Esophagus squamous epithelium (tissue), 5 donors: ENCODE measurements at regions not wholly inside any gene's neighbourhood (a gene's known extent, or its start where the extent isn't known, plus 50 kb on each side); places are given as distances from the start of the nearest gene placed in this dataset.

ENCODE experiments used
- DNase-seq: peaks from one replicate; lab custom pipeline; 2025; lab: John Stamatoyannopoulos, UW
- H3K27ac ChIP-seq, 4 donors: fragments of 200-600 bp; sonication (generic); one replicate each; pipeline ENCODE4 v1.5.1; 2016 to 2019; ENCODE audit warnings: mild to moderate bottlenecking in 1 of 4
- H3K27me3 ChIP-seq, 4 donors: fragments of 200-600 bp; sonication (generic); 1 replicate in 3 of 4; 2 replicates in 1 of 4; pipeline versions ENCODE4 v1.5.1 to v1.6.0; 2017 to 2021; ENCODE audit warnings: antibody characterized with exemption in 1 of 4
- H3K36me3 ChIP-seq, 3 donors: fragments of 200-600 bp; sonication (generic); one replicate each; pipeline ENCODE4 v1.5.1; 2016 to 2019
- H3K4me1 ChIP-seq, 3 donors: fragments of 200-600 bp; sonication (generic); one replicate each; pipeline ENCODE4 v1.5.1; 2017 to 2019
- H3K4me3 ChIP-seq, 4 donors: fragments of 200-600 bp; sonication (generic); 1 replicate in 3 of 4; 2 replicates in 1 of 4; pipeline ENCODE4 v1.5.1; 2016 to 2019; ENCODE audit warnings: mild to moderate bottlenecking in 2 of 4, moderate library complexity in 1 of 4
- H3K9me3 ChIP-seq, 3 donors: fragments of 200-600 bp; sonication (generic); one replicate each; pipeline ENCODE4 v1.5.1; 2016 to 2019
- POLR2A ChIP-seq, 4 donors: fragments of 450-650 bp; IDR thresholded peaks; one replicate each; pipeline ENCODE4 v1.6.1; 2017; ENCODE audit warnings: antibody characterized with exemption in 4 of 4, mild to moderate bottlenecking in 4 of 4, moderate library complexity in 3 of 4
- WGBS, 2 donors: methylation state at CpG; one replicate each; pipeline ENCODE4 v1.1.5; 2018; 5-methylcytosine and 5-hydroxymethylcytosine counted together
- intact Hi-C: fragments of 100-400 bp; cut with DNase I; formaldehyde crosslinking; loops from one replicate; pipeline ENCODE4 v1.15.0; 2022
- TF ChIP-seq, protein P1 (sequence below), 6 experiments: fragments of 450-650 bp in 4 of 6; fragments of 200-600 bp in 2 of 6; sonication (generic) in 2 of 6; IDR thresholded peaks; one replicate each; pipeline ENCODE4 v1.5.1; 2016 to 2019; ENCODE audit warnings: antibody characterized with exemption in 6 of 6, mild to moderate bottlenecking in 4 of 6, moderate library complexity in 4 of 6
- donor health status: DM: yes; HTN: yes; CAD: no.

DNA sequence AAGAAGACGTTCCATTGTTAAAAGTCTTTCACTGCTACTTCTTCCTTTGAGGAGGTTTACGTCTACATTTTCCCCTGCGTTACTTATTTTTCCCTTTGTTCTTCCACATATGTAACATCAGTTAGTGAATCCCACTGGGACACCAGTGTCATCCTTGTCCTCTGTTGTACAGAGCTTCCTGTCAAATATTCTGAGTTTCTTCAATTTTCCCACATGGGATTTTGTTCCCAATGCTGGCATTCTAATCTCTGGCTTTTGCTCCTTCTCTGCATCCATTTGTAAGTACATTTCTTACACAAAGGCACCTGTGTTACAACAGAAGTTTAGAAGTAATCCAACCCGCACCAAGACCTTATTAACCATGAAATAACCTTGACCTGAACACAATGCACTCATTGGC is 627.4 kb upstream of the PFKP start:
- TF ChIP-seq POLR2A (IDR thresholded peaks at IDR 0.05): no peak
- no peaks in the 10 kb centered on the region for H3K9me3 ChIP-seq
- H3K27ac ChIP-seq: no peak overlapping the region
- no peaks in the 10 kb centered on the region for H3K4me1 ChIP-seq
- WGBS, 2 donors: 77 to 93% methylated on average over 3 to 4 of the region's 4 CpGs
- H3K27me3 ChIP-seq: no peaks in the 10 kb centered on the region
- H3K4me3 ChIP-seq: no peak overlapping the region
- intact Hi-C loops: no loop called here
- H3K36me3 ChIP-seq: no peaks in the 10 kb centered on the region
- DNase-seq: no peak

DNA sequence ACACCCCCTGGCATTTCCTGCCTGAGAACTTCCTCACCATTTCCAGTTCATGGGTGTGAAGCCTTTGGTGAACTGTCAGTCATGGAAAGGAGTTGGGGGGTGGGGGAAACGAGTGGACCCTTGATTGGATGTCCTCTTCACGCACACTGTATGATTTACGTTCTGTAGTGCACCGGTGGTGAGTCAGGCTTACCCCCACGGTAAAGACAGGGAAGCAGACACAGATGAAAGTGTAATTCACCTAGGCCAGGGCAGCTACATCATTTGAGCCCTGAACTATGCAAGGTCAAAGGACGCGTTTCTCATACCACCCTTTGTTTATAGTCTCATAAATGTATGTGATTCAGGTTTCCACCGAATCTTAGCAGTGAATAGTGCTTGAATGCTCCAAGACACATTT is 628.3 kb upstream of the PFKP start:
- Histone ChIP-seq H3K4me1 (no peaks in the 10 kb centered on the region), H3K9me3 (no peaks in the 10 kb centered on the region)

DNA sequence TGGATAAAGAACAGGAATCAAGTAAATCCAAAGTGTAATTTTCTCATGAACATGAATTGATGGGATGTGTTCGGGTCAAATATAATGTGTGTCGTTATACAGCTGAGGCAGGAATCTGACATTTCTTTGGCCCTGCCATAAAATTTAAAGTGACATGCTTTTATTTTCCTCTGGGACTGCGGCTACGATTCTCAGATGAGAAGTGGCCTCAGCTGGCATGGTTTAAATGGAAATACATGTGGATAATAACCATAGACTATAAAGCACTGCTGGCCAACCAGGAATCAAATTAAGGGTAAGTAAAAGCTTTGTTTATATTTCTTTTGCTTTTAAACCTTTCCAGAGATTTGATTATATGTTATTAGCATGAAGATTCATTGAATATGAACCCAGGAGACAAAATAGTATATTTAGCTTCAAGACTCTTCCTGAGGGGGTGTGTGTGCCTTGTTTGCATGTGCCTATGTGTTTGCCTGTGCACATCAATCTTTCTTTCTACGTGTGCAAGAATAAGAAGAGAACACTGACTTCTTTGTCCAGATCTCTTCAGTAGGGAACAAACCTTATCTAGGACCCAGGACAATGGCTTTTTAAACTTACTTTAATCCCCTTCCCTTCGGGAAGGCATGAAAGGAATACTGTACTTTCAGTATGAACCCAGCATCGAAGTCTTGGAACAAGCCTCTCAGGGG is 629.0 kb upstream of the PFKP start:
- Histone ChIP-seq H3K4me3 (no peak overlapping the region), H3K9me3 (no peaks in the 10 kb centered on the region), H3K36me3 (no peaks in the 10 kb centered on the region), H3K4me1 (no peaks in the 10 kb centered on the region), H3K27ac (no peak overlapping the region), H3K27me3 (no peaks in the 10 kb centered on the region)
- WGBS, 2 donors: 52 to 59% methylated on average over 7 of the region's 7 CpGs
- no peak for TF ChIP-seq POLR2A (IDR thresholded peaks at IDR 0.05)
- TF ChIP-seq, protein P1, sequence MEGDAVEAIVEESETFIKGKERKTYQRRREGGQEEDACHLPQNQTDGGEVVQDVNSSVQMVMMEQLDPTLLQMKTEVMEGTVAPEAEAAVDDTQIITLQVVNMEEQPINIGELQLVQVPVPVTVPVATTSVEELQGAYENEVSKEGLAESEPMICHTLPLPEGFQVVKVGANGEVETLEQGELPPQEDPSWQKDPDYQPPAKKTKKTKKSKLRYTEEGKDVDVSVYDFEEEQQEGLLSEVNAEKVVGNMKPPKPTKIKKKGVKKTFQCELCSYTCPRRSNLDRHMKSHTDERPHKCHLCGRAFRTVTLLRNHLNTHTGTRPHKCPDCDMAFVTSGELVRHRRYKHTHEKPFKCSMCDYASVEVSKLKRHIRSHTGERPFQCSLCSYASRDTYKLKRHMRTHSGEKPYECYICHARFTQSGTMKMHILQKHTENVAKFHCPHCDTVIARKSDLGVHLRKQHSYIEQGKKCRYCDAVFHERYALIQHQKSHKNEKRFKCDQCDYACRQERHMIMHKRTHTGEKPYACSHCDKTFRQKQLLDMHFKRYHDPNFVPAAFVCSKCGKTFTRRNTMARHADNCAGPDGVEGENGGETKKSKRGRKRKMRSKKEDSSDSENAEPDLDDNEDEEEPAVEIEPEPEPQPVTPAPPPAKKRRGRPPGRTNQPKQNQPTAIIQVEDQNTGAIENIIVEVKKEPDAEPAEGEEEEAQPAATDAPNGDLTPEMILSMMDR (IDR thresholded peaks at IDR 0.05): no peak
- intact Hi-C loops: no loop called here
- DNase-seq: no peak

More for the DNA sequence above, 628.3 kb upstream of the PFKP start:
- no peaks in the 10 kb centered on the region for H3K27me3 ChIP-seq
- WGBS, 2 donors: 58 to 69% methylated on average over 8 of the region's 8 CpGs
- no peak overlapping the region for H3K27ac ChIP-seq
- no peak overlapping the region for H3K4me3 ChIP-seq
- TF ChIP-seq POLR2A (IDR thresholded peaks at IDR 0.05): no peak
- TF ChIP-seq, protein P1 (IDR thresholded peaks at IDR 0.05): no peak
- intact Hi-C loops: no loop called here
- no peaks in the 10 kb centered on the region for H3K36me3 ChIP-seq
- no peak for DNase-seq

DNA sequence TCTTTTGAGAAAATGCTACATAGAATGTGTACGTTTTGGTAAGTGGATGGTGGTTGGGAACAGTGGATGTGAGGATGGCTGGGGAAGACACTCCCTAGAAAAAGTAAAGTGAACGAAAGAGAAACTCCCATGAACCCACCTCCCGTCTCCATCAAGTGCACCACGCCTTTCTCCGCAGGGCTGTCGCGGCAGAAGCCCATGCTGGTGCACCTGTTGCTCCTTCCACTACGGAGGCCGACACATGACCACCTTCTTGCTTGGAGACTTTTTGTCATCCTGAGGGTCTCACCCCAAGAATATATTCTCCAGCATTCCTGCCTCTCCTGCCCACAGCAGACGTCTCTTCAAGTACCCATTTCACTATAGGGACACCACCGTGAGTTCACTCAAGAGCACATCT is 630.4 kb upstream of the PFKP start:
- Histone ChIP-seq H3K4me1 (no peaks in the 10 kb centered on the region), H3K27ac (no peak overlapping the region), H3K4me3 (no peak overlapping the region), H3K27me3 (no peaks in the 10 kb centered on the region), H3K36me3 (no peaks in the 10 kb centered on the region), H3K9me3 (no peaks in the 10 kb centered on the region)
- intact Hi-C loops: no loop called here
- TF ChIP-seq, protein P1 (IDR thresholded peaks at IDR 0.05): no peak
- TF ChIP-seq POLR2A (IDR thresholded peaks at IDR 0.05): no peak
- WGBS, 2 donors: 88 to 91% methylated on average over 11 of the region's 11 CpGs
- DNase-seq: no peak

DNA sequence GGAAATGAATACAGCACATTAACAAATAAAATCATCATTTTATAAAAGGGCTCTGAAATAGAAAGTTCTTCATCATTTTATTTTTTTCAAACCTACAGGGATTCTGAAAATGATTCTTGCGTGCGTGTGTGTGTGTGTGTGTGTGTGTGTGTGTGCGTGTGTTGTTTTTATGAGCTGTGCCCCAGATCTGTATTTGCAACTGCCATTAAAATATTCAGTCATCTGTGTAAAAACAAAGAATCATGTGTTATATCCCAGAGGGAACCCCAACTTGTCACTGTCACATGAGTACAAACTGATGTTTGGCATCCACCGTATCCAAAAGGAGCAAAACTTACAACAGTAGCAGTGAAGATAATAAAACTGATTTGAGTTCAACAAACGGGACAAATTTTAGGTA is 635.4 kb upstream of the PFKP start:
- H3K9me3 ChIP-seq: no peaks in the 10 kb centered on the region
- H3K36me3 ChIP-seq: no peaks in the 10 kb centered on the region
- 62 to 70% methylated on average over 5 of the region's 5 CpGs for WGBS, 2 donors
- H3K4me3 ChIP-seq: no peak overlapping the region
- H3K4me1 ChIP-seq: no peaks in the 10 kb centered on the region
- TF ChIP-seq POLR2A (IDR thresholded peaks at IDR 0.05): no peak
- TF ChIP-seq, protein P1 (IDR thresholded peaks at IDR 0.05): no peak
- no peak overlapping the region for H3K27ac ChIP-seq
- no peak for DNase-seq
- intact Hi-C loops: no loop called here
- no peaks in the 10 kb centered on the region for H3K27me3 ChIP-seq
